ENCODE measurements at regions not wholly inside any gene's neighbourhood (a gene's known extent, or its start where the extent isn't known, plus 50 kb on each side); places are given as distances from the start of the nearest gene placed in this dataset.
"Not testable (repeated sequence)": the region's sequence is repeated elsewhere in the genome, so short reads cannot be mapped to it uniquely, and the experiment has no call there.

- DNase-seq (ENCODE audit: low read depth), result no peak
Observed at GRCh38 chr16:86834451-86835035, 256.2 kb downstream of the FOXL1 start.

GRCh38 chr16:86835982-86836381 is 257.6 kb downstream of the FOXL1 start:
- no peak for DNase-seq (ENCODE audit: low read depth)

- DNase-seq (ENCODE audit: low read depth), result no peak
Observed at GRCh38 chr16:86836503-86837129, 258.3 kb downstream of the FOXL1 start.

- no peak for DNase-seq (ENCODE audit: low read depth)
Observed at GRCh38 chr16:86843812-86844211, 265.5 kb downstream of the FOXL1 start.

- no peak for DNase-seq (ENCODE audit: low read depth)
Observed at GRCh38 chr16:86844695-86845094, 266.3 kb downstream of the FOXL1 start.

GRCh38 chr16:86846136-86846535 is 267.8 kb downstream of the FOXL1 start:
- DNase-seq (ENCODE audit: low read depth), result no peak

- DNase-seq (ENCODE audit: low read depth), result no peak
Observed at GRCh38 chr16:86848821-86849220, 270.5 kb downstream of the FOXL1 start.

- no peak for DNase-seq (ENCODE audit: low read depth)
Observed at GRCh38 chr16:86850670-86851069, 272.3 kb downstream of the FOXL1 start.

- DNase-seq (ENCODE audit: low read depth), result no peak
Observed at GRCh38 chr16:86852135-86852534, 273.8 kb downstream of the FOXL1 start.

- no peak for DNase-seq (ENCODE audit: low read depth)
Observed at GRCh38 chr16:86854058-86854621, 275.8 kb downstream of the FOXL1 start.

GRCh38 chr16:86854626-86855294 is 276.4 kb downstream of the FOXL1 start:
- no peak for DNase-seq (ENCODE audit: low read depth)

GRCh38 chr16:86856946-86857586 is 278.7 kb downstream of the FOXL1 start:
- no peak for DNase-seq (ENCODE audit: low read depth)

GRCh38 chr16:86857807-86858206 is 279.5 kb downstream of the FOXL1 start:
- no peak for DNase-seq (ENCODE audit: low read depth)

GRCh38 chr16:86858501-86858900 is 280.2 kb downstream of the FOXL1 start:
- DNase-seq (ENCODE audit: low read depth), result no peak

GRCh38 chr16:86861270-86861858 is 283.0 kb downstream of the FOXL1 start:
- not testable (repeated sequence) for DNase-seq (ENCODE audit: low read depth)

GRCh38 chr16:86862595-86863280 is 284.4 kb downstream of the FOXL1 start:
- no peak for DNase-seq (ENCODE audit: low read depth)

GRCh38 chr16:86863609-86864008 is 285.3 kb downstream of the FOXL1 start:
- no peak for DNase-seq (ENCODE audit: low read depth)

- no peak for DNase-seq (ENCODE audit: low read depth)
Observed at GRCh38 chr16:86864586-86864985, 286.2 kb downstream of the FOXL1 start.

GRCh38 chr16:86865851-86866662 is 287.7 kb downstream of the FOXL1 start:
- no peak for DNase-seq (ENCODE audit: low read depth)

GRCh38 chr16:86866986-86867722 is 288.8 kb downstream of the FOXL1 start:
- no peak for DNase-seq (ENCODE audit: low read depth)
